WTC11 (cell line): ENCODE measurements at regions not wholly inside any gene's neighbourhood (a gene's known extent, or its start where the extent isn't known, plus 50 kb on each side); places are given as distances from the start of the nearest gene placed in this dataset.

Experiments used
- ATAC-seq: fragments of 200-7000 bp; cut with Tn5 transposase; 2 replicates; pipeline ENCODE4 v1.10.0; 2021; ENCODE audit warnings: mild to moderate bottlenecking, moderate library complexity
- CTCF ChIA-PET: fragments of 300-600 bp; sonication (Branson Sonifier 250); formaldehyde crosslinking; loops from one replicate; lab custom pipeline; 2021; ENCODE audit warnings: antibody characterized with exemption; lab: Charles Lee
- POLR2A ChIA-PET: fragments of 350-600 bp; sonication (Branson Sonifier 250); formaldehyde crosslinking; loops from one replicate; lab custom pipeline; 2021; ENCODE audit warnings: antibody characterized with exemption; lab: Charles Lee
- DNase-seq: peaks from one replicate; pipeline ENCODE4 v3.0.0; 2021; ENCODE audit warnings: low spot score
- H3K27ac Mint-ChIP-seq: 2 replicates; pipeline ENCODE4 v1.8.0; 2021; ENCODE audit warnings: mixed read lengths
- H3K27me3 Mint-ChIP-seq: 2 replicates; pipeline ENCODE4 v1.8.0; 2021; ENCODE audit warnings: low read depth, mild to moderate bottlenecking, moderate library complexity, mixed read lengths
- H3K36me3 Mint-ChIP-seq: 2 replicates; pipeline ENCODE4 v1.8.0; 2021; ENCODE audit warnings: mixed read lengths
- H3K4me1 Mint-ChIP-seq: 2 replicates; pipeline ENCODE4 v1.8.0; 2022; ENCODE audit warnings: mixed read lengths
- H3K4me3 Mint-ChIP-seq: 2 replicates; pipeline ENCODE4 v1.8.0; 2021; ENCODE audit warnings: mild to moderate bottlenecking, moderate library complexity, mixed read lengths
- H3K9me3 Mint-ChIP-seq: 2 replicates; pipeline ENCODE4 v1.8.0; 2021; ENCODE audit warnings: mixed read lengths
- CREB1 ChIP-seq: sonication (generic); formaldehyde crosslinking; IDR thresholded peaks from 2 replicates; pipeline ENCODE4 v1.8.0; 2023; ENCODE audit warnings: mild to moderate bottlenecking, missing genetic modification reagents
- CREM ChIP-seq: sonication (generic); formaldehyde crosslinking; IDR thresholded peaks from 2 replicates; pipeline ENCODE4 v1.8.1; 2022; ENCODE audit warnings: mild to moderate bottlenecking, missing genetic modification reagents, moderate library complexity
- E2F4 ChIP-seq: sonication (generic); formaldehyde crosslinking; IDR thresholded peaks from 2 replicates; pipeline ENCODE4 v1.8.1; 2022; ENCODE audit warnings: low read depth, mild to moderate bottlenecking, moderate library complexity, missing genetic modification reagents, borderline replicate concordance
- FOXJ3 ChIP-seq: sonication (generic); formaldehyde crosslinking; IDR thresholded peaks from 2 replicates; pipeline ENCODE4 v1.9.0; 2021; ENCODE audit warnings: missing genetic modification reagents, mild to moderate bottlenecking, borderline replicate concordance
- GABPB1 ChIP-seq: sonication (generic); formaldehyde crosslinking; IDR thresholded peaks from 2 replicates; pipeline ENCODE4 v1.8.1; 2023; ENCODE audit warnings: mild to moderate bottlenecking, missing genetic modification reagents
- IRF1 ChIP-seq: sonication (generic); formaldehyde crosslinking; IDR thresholded peaks from 2 replicates; pipeline ENCODE4 v1.8.0; 2023; ENCODE audit warnings: missing genetic modification reagents
- IRF2 ChIP-seq: sonication (generic); formaldehyde crosslinking; IDR thresholded peaks from 2 replicates; pipeline ENCODE4 v1.8.0; 2022; ENCODE audit warnings: low read depth, missing genetic modification reagents, borderline replicate concordance
- JUN ChIP-seq: sonication (generic); formaldehyde crosslinking; IDR thresholded peaks from 2 replicates; pipeline ENCODE4 v1.8.0; 2023; ENCODE audit warnings: mild to moderate bottlenecking, missing genetic modification reagents
- NFYB ChIP-seq: sonication (generic); formaldehyde crosslinking; conservative IDR thresholded peaks from 2 replicates; pipeline ENCODE4 v1.8.0; 2022; ENCODE audit warnings: low read depth, missing genetic modification reagents
- RORB ChIP-seq: fragments of 250-450 bp; sonication (Bioruptor Pico); IDR thresholded peaks from 2 replicates; pipeline ENCODE4 v1.9.0; 2021; ENCODE audit warnings: mild to moderate bottlenecking
- SOX15 ChIP-seq: fragments of 250-450 bp; sonication (Bioruptor Pico); IDR thresholded peaks from 2 replicates; pipeline ENCODE4 v1.9.0; 2021; ENCODE audit warnings: mild to moderate bottlenecking
- TEAD1 ChIP-seq: sonication (generic); formaldehyde crosslinking; IDR thresholded peaks from 2 replicates; pipeline ENCODE4 v1.8.0; 2022; ENCODE audit warnings: mild to moderate bottlenecking, missing genetic modification reagents
- ZNF423 ChIP-seq: fragments of 250-450 bp; sonication (Bioruptor Pico); IDR thresholded peaks from 2 replicates; pipeline ENCODE4 v2.1.2; 2022; ENCODE audit warnings: mild to moderate bottlenecking, moderate library complexity
- ZNF671 ChIP-seq: fragments of 250-450 bp; sonication (Bioruptor Pico); IDR thresholded peaks from 2 replicates; pipeline ENCODE4 v1.8.0; 2021; ENCODE audit warnings: mild to moderate bottlenecking
- TF ChIP-seq, protein P1 (sequence below): sonication (generic); formaldehyde crosslinking; IDR thresholded peaks from 2 replicates; pipeline ENCODE4 v1.8.0; 2023; ENCODE audit warnings: mild to moderate bottlenecking, missing genetic modification reagents
- TF ChIP-seq, protein P2 (sequence below): fragments of 250-450 bp; sonication (Bioruptor Pico); IDR thresholded peaks from 2 replicates; pipeline ENCODE4 v1.9.0; 2021; ENCODE audit warnings: mild to moderate bottlenecking
- TF ChIP-seq, protein P3 (sequence below): fragments of 250-450 bp; sonication (Bioruptor Pico); IDR thresholded peaks from 2 replicates; pipeline ENCODE4 v1.9.0; 2021; ENCODE audit warnings: mild to moderate bottlenecking
- TF ChIP-seq, protein P4 (sequence below): fragments of 250-450 bp; sonication (Bioruptor Pico); IDR thresholded peaks from 2 replicates; pipeline ENCODE4 v1.9.0; 2021; ENCODE audit warnings: mild to moderate bottlenecking, borderline replicate concordance

- POLR2A ChIA-PET, result no interaction called here
- TF ChIP-seq CREM, result no peak
- TF ChIP-seq, protein P1, sequence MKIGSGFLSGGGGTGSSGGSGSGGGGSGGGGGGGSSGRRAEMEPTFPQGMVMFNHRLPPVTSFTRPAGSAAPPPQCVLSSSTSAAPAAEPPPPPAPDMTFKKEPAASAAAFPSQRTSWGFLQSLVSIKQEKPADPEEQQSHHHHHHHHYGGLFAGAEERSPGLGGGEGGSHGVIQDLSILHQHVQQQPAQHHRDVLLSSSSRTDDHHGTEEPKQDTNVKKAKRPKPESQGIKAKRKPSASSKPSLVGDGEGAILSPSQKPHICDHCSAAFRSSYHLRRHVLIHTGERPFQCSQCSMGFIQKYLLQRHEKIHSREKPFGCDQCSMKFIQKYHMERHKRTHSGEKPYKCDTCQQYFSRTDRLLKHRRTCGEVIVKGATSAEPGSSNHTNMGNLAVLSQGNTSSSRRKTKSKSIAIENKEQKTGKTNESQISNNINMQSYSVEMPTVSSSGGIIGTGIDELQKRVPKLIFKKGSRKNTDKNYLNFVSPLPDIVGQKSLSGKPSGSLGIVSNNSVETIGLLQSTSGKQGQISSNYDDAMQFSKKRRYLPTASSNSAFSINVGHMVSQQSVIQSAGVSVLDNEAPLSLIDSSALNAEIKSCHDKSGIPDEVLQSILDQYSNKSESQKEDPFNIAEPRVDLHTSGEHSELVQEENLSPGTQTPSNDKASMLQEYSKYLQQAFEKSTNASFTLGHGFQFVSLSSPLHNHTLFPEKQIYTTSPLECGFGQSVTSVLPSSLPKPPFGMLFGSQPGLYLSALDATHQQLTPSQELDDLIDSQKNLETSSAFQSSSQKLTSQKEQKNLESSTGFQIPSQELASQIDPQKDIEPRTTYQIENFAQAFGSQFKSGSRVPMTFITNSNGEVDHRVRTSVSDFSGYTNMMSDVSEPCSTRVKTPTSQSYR, result no peak
- TF ChIP-seq IRF1, result no peak
- no peak for TF ChIP-seq JUN (CRISPR knock-in tag)
- TF ChIP-seq, protein P2, sequence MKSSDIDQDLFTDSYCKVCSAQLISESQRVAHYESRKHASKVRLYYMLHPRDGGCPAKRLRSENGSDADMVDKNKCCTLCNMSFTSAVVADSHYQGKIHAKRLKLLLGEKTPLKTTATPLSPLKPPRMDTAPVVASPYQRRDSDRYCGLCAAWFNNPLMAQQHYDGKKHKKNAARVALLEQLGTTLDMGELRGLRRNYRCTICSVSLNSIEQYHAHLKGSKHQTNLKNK, result no peak
- TF ChIP-seq, protein P3, sequence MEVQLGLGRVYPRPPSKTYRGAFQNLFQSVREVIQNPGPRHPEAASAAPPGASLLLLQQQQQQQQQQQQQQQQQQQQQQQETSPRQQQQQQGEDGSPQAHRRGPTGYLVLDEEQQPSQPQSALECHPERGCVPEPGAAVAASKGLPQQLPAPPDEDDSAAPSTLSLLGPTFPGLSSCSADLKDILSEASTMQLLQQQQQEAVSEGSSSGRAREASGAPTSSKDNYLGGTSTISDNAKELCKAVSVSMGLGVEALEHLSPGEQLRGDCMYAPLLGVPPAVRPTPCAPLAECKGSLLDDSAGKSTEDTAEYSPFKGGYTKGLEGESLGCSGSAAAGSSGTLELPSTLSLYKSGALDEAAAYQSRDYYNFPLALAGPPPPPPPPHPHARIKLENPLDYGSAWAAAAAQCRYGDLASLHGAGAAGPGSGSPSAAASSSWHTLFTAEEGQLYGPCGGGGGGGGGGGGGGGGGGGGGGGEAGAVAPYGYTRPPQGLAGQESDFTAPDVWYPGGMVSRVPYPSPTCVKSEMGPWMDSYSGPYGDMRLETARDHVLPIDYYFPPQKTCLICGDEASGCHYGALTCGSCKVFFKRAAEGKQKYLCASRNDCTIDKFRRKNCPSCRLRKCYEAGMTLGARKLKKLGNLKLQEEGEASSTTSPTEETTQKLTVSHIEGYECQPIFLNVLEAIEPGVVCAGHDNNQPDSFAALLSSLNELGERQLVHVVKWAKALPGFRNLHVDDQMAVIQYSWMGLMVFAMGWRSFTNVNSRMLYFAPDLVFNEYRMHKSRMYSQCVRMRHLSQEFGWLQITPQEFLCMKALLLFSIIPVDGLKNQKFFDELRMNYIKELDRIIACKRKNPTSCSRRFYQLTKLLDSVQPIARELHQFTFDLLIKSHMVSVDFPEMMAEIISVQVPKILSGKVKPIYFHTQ, result no peak
- TF ChIP-seq GABPB1 (CRISPR knock-in tag), result no peak
Observed at GRCh38 chr16:72355561-72355960, 183.6 kb upstream of the PMFBP1 start.

GRCh38 chr16:72349719-72350118 is 177.8 kb upstream of the PMFBP1 start:
- H3K36me3 Mint-ChIP-seq, result peaks cover 11% of the 10 kb centered on the region
- CTCF ChIA-PET, result interaction anchor here (1.0 kb wide), 1 partner anchor 50 kb away, joined by 3 read pairs; no protein-coding TSS in a partner anchor
- no peaks in the 10 kb centered on the region for H3K27me3 Mint-ChIP-seq
- no peak overlapping the region for H3K4me3 Mint-ChIP-seq
- TF ChIP-seq IRF2, result no peak
- TF ChIP-seq RORB (CRISPR knock-in tag), result no peak
- no peak for TF ChIP-seq FOXJ3 (CRISPR knock-in tag)
- no peak for TF ChIP-seq ZNF671 (CRISPR knock-in tag)
- no peak for TF ChIP-seq ZNF423 (CRISPR knock-in tag)
- TF ChIP-seq TEAD1 (CRISPR knock-in tag), result no peak
- no peak for TF ChIP-seq CREB1
- no peak for TF ChIP-seq NFYB (CRISPR knock-in tag)
- no peak for TF ChIP-seq SOX15 (CRISPR knock-in tag)
- TF ChIP-seq, protein P4, sequence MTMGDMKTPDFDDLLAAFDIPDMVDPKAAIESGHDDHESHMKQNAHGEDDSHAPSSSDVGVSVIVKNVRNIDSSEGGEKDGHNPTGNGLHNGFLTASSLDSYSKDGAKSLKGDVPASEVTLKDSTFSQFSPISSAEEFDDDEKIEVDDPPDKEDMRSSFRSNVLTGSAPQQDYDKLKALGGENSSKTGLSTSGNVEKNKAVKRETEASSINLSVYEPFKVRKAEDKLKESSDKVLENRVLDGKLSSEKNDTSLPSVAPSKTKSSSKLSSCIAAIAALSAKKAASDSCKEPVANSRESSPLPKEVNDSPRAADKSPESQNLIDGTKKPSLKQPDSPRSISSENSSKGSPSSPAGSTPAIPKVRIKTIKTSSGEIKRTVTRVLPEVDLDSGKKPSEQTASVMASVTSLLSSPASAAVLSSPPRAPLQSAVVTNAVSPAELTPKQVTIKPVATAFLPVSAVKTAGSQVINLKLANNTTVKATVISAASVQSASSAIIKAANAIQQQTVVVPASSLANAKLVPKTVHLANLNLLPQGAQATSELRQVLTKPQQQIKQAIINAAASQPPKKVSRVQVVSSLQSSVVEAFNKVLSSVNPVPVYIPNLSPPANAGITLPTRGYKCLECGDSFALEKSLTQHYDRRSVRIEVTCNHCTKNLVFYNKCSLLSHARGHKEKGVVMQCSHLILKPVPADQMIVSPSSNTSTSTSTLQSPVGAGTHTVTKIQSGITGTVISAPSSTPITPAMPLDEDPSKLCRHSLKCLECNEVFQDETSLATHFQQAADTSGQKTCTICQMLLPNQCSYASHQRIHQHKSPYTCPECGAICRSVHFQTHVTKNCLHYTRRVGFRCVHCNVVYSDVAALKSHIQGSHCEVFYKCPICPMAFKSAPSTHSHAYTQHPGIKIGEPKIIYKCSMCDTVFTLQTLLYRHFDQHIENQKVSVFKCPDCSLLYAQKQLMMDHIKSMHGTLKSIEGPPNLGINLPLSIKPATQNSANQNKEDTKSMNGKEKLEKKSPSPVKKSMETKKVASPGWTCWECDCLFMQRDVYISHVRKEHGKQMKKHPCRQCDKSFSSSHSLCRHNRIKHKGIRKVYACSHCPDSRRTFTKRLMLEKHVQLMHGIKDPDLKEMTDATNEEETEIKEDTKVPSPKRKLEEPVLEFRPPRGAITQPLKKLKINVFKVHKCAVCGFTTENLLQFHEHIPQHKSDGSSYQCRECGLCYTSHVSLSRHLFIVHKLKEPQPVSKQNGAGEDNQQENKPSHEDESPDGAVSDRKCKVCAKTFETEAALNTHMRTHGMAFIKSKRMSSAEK (CRISPR knock-in tag), result no peak
- no peak for TF ChIP-seq E2F4
- TF ChIP-seq CREM, result no peak
- H3K9me3 Mint-ChIP-seq, result peaks cover 5% of the 10 kb centered on the region
- ATAC-seq (no peak), DNase-seq (no peak)
- H3K4me1 Mint-ChIP-seq, result peaks cover 4% of the 10 kb centered on the region; the same call in 1 of the 2 replicates
- H3K27ac Mint-ChIP-seq, result no peak overlapping the region
- POLR2A ChIA-PET, result no interaction called here

More at GRCh38 chr16:72355561-72355960, 183.6 kb upstream of the PMFBP1 start:
- Mint-ChIP-seq H3K27me3 (no peaks in the 10 kb centered on the region), H3K36me3 (peaks cover 3% of the 10 kb centered on the region), H3K4me3 (no peak overlapping the region), H3K9me3 (peaks cover 5% of the 10 kb centered on the region), H3K4me1 (no peaks in the 10 kb centered on the region), H3K27ac (no peak overlapping the region)
- CTCF ChIA-PET, result no interaction called here
- ATAC-seq, result no peak
- DNase-seq, result no peak
